Epithelial cell of esophagus (primary cell): ENCODE measurements at regions not wholly inside any gene's neighbourhood (a gene's known extent, or its start where the extent isn't known, plus 50 kb on each side); places are given as distances from the start of the nearest gene placed in this dataset.

Experiments used
- DNase-seq: peaks from one replicate; pipeline ENCODE4 v3.0.0; 2010; ENCODE audit warnings: low read depth
- H3K4me3 ChIP-seq: 2 replicates; pipeline ENCODE4 v1.5.1; 2011; ENCODE audit warnings: mild to moderate bottlenecking, low read length, control low read depth
- TF ChIP-seq, protein P1 (sequence below): IDR thresholded peaks from 2 replicates; pipeline ENCODE4 v1.5.1; 2011; ENCODE audit warnings: low read depth, mild to moderate bottlenecking, low read length, control low read depth, inconsistent platforms; ENCODE audit not compliant: insufficient read depth; ENCODE audit errors: missing control alignments

DNA sequence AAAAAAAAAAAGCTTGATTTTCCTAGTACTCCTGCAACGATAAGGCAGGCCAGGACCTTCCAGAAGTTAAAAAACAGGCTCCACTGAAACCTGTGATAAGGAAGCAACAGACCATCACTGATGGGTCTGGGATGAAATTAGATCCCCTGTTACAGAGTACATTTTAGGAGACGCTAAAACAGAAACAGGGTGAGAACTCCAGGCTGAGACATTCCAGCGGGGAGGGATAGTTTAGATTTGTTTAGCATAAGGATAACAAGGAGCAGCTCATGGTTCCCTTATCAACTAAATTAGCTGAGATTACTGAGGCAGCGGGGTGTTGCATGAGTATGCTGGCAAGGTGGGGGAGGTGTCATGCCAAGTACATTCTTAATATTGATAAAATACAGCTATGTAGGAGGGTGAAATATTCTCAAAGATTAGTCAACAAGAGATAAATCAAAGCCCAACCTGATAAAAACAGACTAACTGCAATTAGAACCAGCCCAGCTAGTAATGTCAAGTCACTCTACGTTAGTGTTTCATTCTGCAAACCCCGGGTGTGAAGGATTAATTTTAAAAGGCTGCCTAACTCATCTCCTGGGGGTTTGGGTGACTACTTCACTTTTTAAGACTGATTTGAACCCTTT lies 75.0 kb upstream of the BZW1 start:
- H3K4me3 ChIP-seq, result no peak overlapping the region
- TF ChIP-seq, protein P1, sequence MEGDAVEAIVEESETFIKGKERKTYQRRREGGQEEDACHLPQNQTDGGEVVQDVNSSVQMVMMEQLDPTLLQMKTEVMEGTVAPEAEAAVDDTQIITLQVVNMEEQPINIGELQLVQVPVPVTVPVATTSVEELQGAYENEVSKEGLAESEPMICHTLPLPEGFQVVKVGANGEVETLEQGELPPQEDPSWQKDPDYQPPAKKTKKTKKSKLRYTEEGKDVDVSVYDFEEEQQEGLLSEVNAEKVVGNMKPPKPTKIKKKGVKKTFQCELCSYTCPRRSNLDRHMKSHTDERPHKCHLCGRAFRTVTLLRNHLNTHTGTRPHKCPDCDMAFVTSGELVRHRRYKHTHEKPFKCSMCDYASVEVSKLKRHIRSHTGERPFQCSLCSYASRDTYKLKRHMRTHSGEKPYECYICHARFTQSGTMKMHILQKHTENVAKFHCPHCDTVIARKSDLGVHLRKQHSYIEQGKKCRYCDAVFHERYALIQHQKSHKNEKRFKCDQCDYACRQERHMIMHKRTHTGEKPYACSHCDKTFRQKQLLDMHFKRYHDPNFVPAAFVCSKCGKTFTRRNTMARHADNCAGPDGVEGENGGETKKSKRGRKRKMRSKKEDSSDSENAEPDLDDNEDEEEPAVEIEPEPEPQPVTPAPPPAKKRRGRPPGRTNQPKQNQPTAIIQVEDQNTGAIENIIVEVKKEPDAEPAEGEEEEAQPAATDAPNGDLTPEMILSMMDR, result no peak
- DNase-seq, result no peak

DNA sequence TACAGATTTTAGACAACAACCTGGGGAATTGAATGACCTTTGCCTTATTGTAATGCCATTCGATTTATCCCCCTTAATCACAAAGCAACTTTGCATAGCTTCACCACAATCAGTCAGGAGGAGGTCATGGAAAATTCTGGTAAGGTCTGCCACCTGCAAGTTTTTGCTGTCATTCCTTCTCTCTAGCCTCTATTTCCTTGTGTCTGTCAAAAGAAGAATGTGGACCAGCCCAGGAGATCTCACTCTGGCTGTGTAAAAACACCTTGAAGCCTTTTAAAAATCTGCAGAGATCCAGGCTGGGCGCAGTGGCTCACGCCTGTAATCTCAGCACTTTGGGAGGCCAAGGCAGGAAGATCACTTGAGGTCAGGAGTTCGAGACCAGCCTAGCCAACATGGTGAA lies 74.1 kb upstream of the BZW1 start:
- DNase-seq, result no peak
- H3K4me3 ChIP-seq, result no peak overlapping the region
- TF ChIP-seq, protein P1, result no peak

DNA sequence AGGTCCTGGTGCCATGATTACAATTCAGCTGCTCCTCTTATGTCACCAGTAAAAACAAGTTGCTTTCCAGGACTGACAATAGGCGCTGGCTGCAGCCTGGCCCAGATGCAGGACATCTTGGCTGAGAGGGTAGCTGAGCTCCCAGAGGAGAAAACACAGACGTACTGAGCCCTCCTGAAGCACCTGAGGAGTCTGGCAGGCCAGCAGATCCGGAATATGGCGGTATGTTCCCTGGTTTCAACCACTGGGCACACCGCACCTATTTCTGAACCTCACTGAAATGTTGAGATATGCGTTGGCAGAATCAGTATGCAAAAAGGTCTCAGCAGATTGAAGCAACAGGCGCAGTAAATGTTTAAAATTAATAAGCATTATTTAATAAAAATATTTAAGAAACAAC lies 73.1 kb upstream of the BZW1 start:
- TF ChIP-seq, protein P1, result no peak
- H3K4me3 ChIP-seq, result no peak overlapping the region
- no peak for DNase-seq

DNA sequence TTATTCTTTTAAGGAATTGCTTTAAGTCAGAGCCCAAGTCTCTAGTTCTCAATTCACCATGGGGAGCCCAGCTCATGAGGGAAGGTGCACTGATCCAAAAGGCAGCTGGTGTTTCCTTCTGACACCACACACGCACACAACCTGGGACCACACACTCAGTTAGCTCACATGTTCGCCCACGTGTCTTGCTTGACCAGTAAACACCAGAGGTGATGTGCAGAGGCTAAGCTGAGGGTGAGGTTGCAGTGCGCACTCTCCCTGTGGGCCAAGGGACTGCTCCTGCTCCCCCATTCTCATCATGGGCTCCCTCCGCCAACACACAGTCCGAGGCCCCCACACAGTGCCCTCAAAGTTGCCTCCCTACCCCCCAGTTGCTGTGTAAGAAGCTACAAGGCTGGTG lies 70.8 kb upstream of the BZW1 start:
- no peak for DNase-seq
- H3K4me3 ChIP-seq, result no peak overlapping the region
- TF ChIP-seq, protein P1, result no peak

DNA sequence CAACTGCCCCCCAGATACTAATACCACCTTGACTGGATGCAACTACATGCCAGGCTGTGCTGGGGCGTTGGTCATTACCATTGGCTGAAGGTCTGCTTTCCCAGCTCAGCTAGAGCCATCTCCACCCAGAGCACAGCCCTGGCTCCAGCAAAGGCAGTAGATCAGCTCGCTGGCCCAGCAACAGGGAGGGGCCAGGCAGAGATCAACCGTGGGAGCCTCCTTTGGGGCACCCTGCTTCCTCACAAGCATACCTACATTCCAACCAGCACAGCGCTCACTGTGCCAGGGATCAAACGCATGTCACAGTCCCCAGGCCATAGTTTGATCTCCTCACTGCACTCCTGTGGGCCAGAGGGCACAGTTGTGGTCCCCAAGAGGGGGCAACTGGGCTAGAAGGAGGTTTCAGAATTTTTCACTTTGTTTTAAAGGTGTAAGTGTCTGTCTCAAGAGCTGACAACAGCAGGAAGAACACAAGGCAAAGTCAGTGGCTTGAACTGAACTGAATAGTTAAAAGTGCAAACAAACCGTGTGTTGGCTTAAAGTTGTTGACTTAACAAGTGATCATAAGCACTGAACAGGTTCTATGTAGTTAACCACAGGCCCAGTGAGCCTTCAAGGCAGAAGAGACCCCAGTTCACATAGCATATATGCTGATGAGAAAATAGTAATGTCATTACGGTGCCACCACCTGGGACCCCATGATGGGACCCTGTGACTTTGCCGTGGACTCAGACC lies 70.1 kb upstream of the BZW1 start:
- no peak for DNase-seq
- TF ChIP-seq, protein P1, result no peak

DNA sequence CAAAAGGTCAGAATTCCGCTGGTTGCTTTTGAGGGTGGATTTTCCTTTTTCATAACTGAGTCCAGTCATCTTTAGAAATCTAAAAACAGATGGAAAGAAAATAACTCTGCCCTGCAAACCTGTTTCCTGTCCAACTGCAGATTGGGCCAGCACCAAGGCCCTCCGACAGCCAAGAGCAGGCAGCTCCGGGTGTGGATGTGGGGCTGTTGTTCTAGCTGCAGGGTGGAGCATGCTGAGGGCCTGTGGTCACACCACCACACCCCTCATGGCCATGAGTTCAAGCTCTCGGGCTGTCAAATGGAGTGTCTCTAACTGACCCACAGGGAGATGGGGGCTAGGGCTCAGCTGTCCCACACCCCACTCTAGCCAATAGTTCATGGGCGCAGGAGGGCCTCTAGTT lies 69.3 kb upstream of the BZW1 start:
- H3K4me3 ChIP-seq, result no peak overlapping the region
- DNase-seq, result no peak
- TF ChIP-seq, protein P1, result no peak

More for the DNA sequence above, 70.1 kb upstream of the BZW1 start:
- H3K4me3 ChIP-seq, result no peak overlapping the region
